Endothelial cell of umbilical vein (primary cell): ENCODE measurements at regions not wholly inside any gene's neighbourhood (a gene's known extent, or its start where the extent isn't known, plus 50 kb on each side); places are given as distances from the start of the nearest gene placed in this dataset.

Experiments used
- BruUV-seq: library from RNA; stranded (reverse); fragments of 400-500 nt; replicated peaks from 2 replicates; lab custom pipeline; 2021; lab: Mats Ljungman, UMichigan
- CTCF ChIA-PET: fragments of 300-600, 350-600 bp; sonication (Branson Sonifier 250); formaldehyde crosslinking; loops from one replicate; lab custom pipeline; 2021; ENCODE audit warnings: antibody characterized with exemption, inconsistent platforms; lab: Charles Lee
- POLR2A ChIA-PET: fragments of 300-600, 350-600 bp; sonication (Branson Sonifier 250); formaldehyde crosslinking; loops from one replicate; lab custom pipeline; 2021; ENCODE audit warnings: antibody characterized with exemption, inconsistent platforms; lab: Charles Lee
- DNase-seq: peaks from one replicate; pipeline ENCODE4 v3.0.0-alpha.2; 2011; ENCODE audit warnings: low read depth, low spot score
- FAIRE-seq: peaks from 2 replicates; lab custom pipeline; 2011; peaks lifted over from hg19 to GRCh38; lab: Jason Lieb, UNC
- H2AFZ ChIP-seq: 2 replicates; pipeline ENCODE4 v1.6.0; 2012; ENCODE audit warnings: low read depth, low read length, control low read depth, inconsistent platforms
- H3K27ac ChIP-seq: 2 replicates; pipeline ENCODE4 v1.5.1; 2011; ENCODE audit warnings: low read depth, mild to moderate bottlenecking, control low read depth, low read length, moderate library complexity; ENCODE audit not compliant: insufficient read depth
- H3K27me3 ChIP-seq, 2 experiments: 2 replicates each; pipeline versions ENCODE4 v1.6.0 to v1.6.1; 2011; ENCODE audit warnings: low read length in 2 of 2, mixed read lengths in 1 of 2; ENCODE audit not compliant: control insufficient read depth in 2 of 2, insufficient read depth in 2 of 2
- H3K36me3 ChIP-seq, 2 experiments: 2 replicates in 1 of 2; 3 replicates in 1 of 2; pipeline ENCODE4 v1.5.1; 2011; ENCODE audit warnings: low read length in 2 of 2, mild to moderate bottlenecking in 1 of 2, moderate library complexity in 1 of 2; ENCODE audit not compliant: control insufficient read depth in 2 of 2, insufficient read depth in 2 of 2; ENCODE audit errors: extremely low read depth in 1 of 2
- H3K4me1 ChIP-seq: 3 replicates; pipeline ENCODE4 v1.5.1; 2011; ENCODE audit warnings: mild to moderate bottlenecking, low read length; ENCODE audit not compliant: control insufficient read depth, insufficient read depth; ENCODE audit errors: extremely low read depth
- H3K4me2 ChIP-seq: 2 replicates; pipeline ENCODE4 v1.6.1; 2011; ENCODE audit warnings: low read length, control low read depth, mixed read lengths; ENCODE audit not compliant: insufficient read depth
- H3K4me3 ChIP-seq, 3 experiments: fragments of 200-600 bp in 1 of 3; sonication (generic), shearing (Covaris generic) in 1 of 3; replicated peaks in 1 of 3; 2 replicates each; pipeline ENCODE4 v1.5.1; 2011 to 2016; ENCODE audit warnings: control low read depth in 3 of 3, low read length in 3 of 3, mild to moderate bottlenecking in 2 of 3, inconsistent platforms in 1 of 3, low read depth in 1 of 3, moderate library complexity in 1 of 3; ENCODE audit not compliant: insufficient read depth in 1 of 3
- H3K79me2 ChIP-seq: 2 replicates; pipeline ENCODE4 v1.6.0; 2012; ENCODE audit warnings: low read length, inconsistent platforms; ENCODE audit not compliant: control insufficient read depth, insufficient read depth
- H3K9ac ChIP-seq: replicated peaks from 2 replicates; pipeline ENCODE3; 2011; ENCODE audit warnings: low read length, control low read depth; ENCODE audit not compliant: insufficient read depth; ENCODE audit errors: extremely low read depth
- H3K9me1 ChIP-seq: replicated peaks from 3 replicates; pipeline ENCODE4 v1.6.0; 2011; ENCODE audit warnings: mild to moderate bottlenecking, low read length; ENCODE audit not compliant: control insufficient read depth, insufficient read depth; ENCODE audit errors: extremely low read depth
- H3K9me3 ChIP-seq: replicated peaks from 2 replicates; pipeline ENCODE4 v1.5.1; 2012; ENCODE audit warnings: low read length, inconsistent platforms; ENCODE audit not compliant: control insufficient read depth, insufficient read depth
- H4K20me1 ChIP-seq: replicated peaks from 2 replicates; pipeline ENCODE3; 2011; ENCODE audit warnings: mild to moderate bottlenecking, low read length; ENCODE audit not compliant: control insufficient read depth, insufficient read depth; ENCODE audit errors: extremely low read depth
- CTCF ChIP-seq, 2 donors: IDR thresholded peaks; 1 replicate in 1 of 2; 2 replicates in 1 of 2; pipeline ENCODE4 v1.5.1; 2011; ENCODE audit warnings: low read length in 2 of 2, mild to moderate bottlenecking in 2 of 2, moderate library complexity in 2 of 2, control low read depth in 1 of 2, inconsistent platforms in 1 of 2, low read depth in 1 of 2; ENCODE audit not compliant: insufficient read depth in 1 of 2; ENCODE audit errors: extremely low read depth in 1 of 2
- EZH2 ChIP-seq: IDR thresholded peaks from 2 replicates; pipeline ENCODE4 v1.6.1; 2012; ENCODE audit warnings: borderline replicate concordance, low read depth, mild to moderate bottlenecking, moderate library complexity, low read length, inconsistent platforms; ENCODE audit not compliant: severe bottlenecking
- FOS ChIP-seq: IDR thresholded peaks from 2 replicates; pipeline ENCODE4 v1.6.1; 2011; ENCODE audit warnings: mild to moderate bottlenecking, low read length, moderate library complexity, borderline replicate concordance; ENCODE audit not compliant: insufficient read depth
- GATA2 ChIP-seq: IDR thresholded peaks from 2 replicates; pipeline ENCODE4 v1.7.0; 2011; ENCODE audit warnings: low read depth, mild to moderate bottlenecking, moderate library complexity, mixed read lengths, low read length; ENCODE audit not compliant: insufficient read length, insufficient read depth
- JUN ChIP-seq: IDR thresholded peaks from 2 replicates; pipeline ENCODE4 v1.6.1; 2011; ENCODE audit warnings: borderline replicate concordance, low read depth; ENCODE audit not compliant: insufficient read length, insufficient read depth
- MAX ChIP-seq: IDR thresholded peaks from 2 replicates; pipeline ENCODE4 v1.6.1; 2011; ENCODE audit not compliant: insufficient read depth, insufficient read length
- MYC ChIP-seq: IDR thresholded peaks from one replicate; pipeline ENCODE4 v1.6.1; 2011; ENCODE audit warnings: mild to moderate bottlenecking, low read depth, low read length
- POLR2A ChIP-seq: IDR thresholded peaks from 2 replicates; pipeline ENCODE4 v1.6.1; 2012; ENCODE audit warnings: low read depth, mild to moderate bottlenecking, control low read depth, low read length
- POLR2AphosphoS5 ChIP-seq: IDR thresholded peaks from 2 replicates; pipeline ENCODE4 v1.6.1; 2012; ENCODE audit warnings: low read depth, mild to moderate bottlenecking, control low read depth, low read length, moderate library complexity; ENCODE audit not compliant: insufficient read depth
- dilution Hi-C: fragments of 300-500 bp; cut with MboI; formaldehyde crosslinking; loops from one replicate; pipeline ENCODE4 v1.15.0; 2019; ENCODE audit warnings: low sequenced_read_pairs; ENCODE audit not compliant: extremely low pct_ligation_motif_present
- intact Hi-C: fragments of 100-400 bp; cut with micrococcal nuclease; formaldehyde crosslinking; loops from one replicate; pipeline ENCODE4 v1.10.0; 2022

- Histone ChIP-seq H3K4me3 (no peak overlapping the region), H3K27ac (no peak overlapping the region), H3K9me1 (no peaks in the 10 kb centered on the region), H4K20me1 (no peaks in the 10 kb centered on the region), H3K79me2 (no peaks in the 10 kb centered on the region), H2AFZ (no peak overlapping the region), H3K9ac (no peak overlapping the region), H3K4me2 (no peak overlapping the region), H3K36me3 (no peaks in the 10 kb centered on the region), H3K27me3 (no peaks in the 10 kb centered on the region), H3K9me3 (no peaks in the 10 kb centered on the region), H3K4me1 (no peaks in the 10 kb centered on the region)
- DNase-seq (no peak), FAIRE-seq (no peak)
- dilution Hi-C loops: no loop called here
- TF ChIP-seq EZH2: no peak
- no peak for TF ChIP-seq JUN
- no peak for TF ChIP-seq MAX
- TF ChIP-seq POLR2A: no peak
- no peak for TF ChIP-seq POLR2AphosphoS5
- no peak for TF ChIP-seq MYC
- no peak for TF ChIP-seq FOS
- TF ChIP-seq GATA2: no peak
- no peak for TF ChIP-seq CTCF (IDR thresholded peaks at IDR 0.05; ENCODE audit: extremely low read depth in 1 of 2, insufficient read depth in 1 of 2, low read depth in 1 of 2, low read length in 2 of 2)
- intact Hi-C loops: no loop called here
- POLR2A ChIA-PET: no interaction called here
- CTCF ChIA-PET: interaction anchor here (1.4 kb wide), 1 partner anchor 119 kb away, joined by 4 read pairs; no protein-coding TSS in a partner anchor
- BruUV-seq: no TSS peak
Observed at GRCh38 chr6:126685182-126685581, 345.3 kb downstream of the CENPW start.
